ENCODE measurements at regions not wholly inside any gene's neighbourhood (a gene's known extent, or its start where the extent isn't known, plus 50 kb on each side); places are given as distances from the start of the nearest gene placed in this dataset.
"Not testable (repeated sequence)": the region's sequence is repeated elsewhere in the genome, so short reads cannot be mapped to it uniquely, and the experiment has no call there.

GRCh38 chr5:124621279-124621678 lies 125.2 kb downstream of the ZNF608 start:
- DNase-seq (ENCODE audit: low read depth in 3 of 3, low spot score in 1 of 3) = no peak

GRCh38 chr5:124620743-124621142 lies 125.7 kb downstream of the ZNF608 start:
- DNase-seq (ENCODE audit: low read depth in 3 of 3, low spot score in 1 of 3) = no peak

GRCh38 chr5:124619121-124619520 lies 127.3 kb downstream of the ZNF608 start:
- no peak for DNase-seq (ENCODE audit: low read depth in 3 of 3, low spot score in 1 of 3)

- DNase-seq (ENCODE audit: low read depth in 3 of 3, low spot score in 1 of 3) = no peak
Measured at GRCh38 chr5:124617787-124618186, 128.7 kb downstream of the ZNF608 start.

GRCh38 chr5:124614836-124615385 lies 131.5 kb downstream of the ZNF608 start:
- no peak for DNase-seq (ENCODE audit: low read depth in 3 of 3, low spot score in 1 of 3)

- no peak for DNase-seq (ENCODE audit: low read depth in 3 of 3, low spot score in 1 of 3)
Measured at GRCh38 chr5:124614105-124614504, 132.3 kb downstream of the ZNF608 start.

- no peak for DNase-seq (ENCODE audit: low read depth in 3 of 3, low spot score in 1 of 3)
Measured at GRCh38 chr5:124613273-124613953, 133.0 kb downstream of the ZNF608 start.

- no peak for DNase-seq (ENCODE audit: low read depth in 3 of 3, low spot score in 1 of 3)
Measured at GRCh38 chr5:124612023-124612422, 134.4 kb downstream of the ZNF608 start.

- DNase-seq (ENCODE audit: low read depth in 3 of 3, low spot score in 1 of 3) = not testable (repeated sequence)
Measured at GRCh38 chr5:124611262-124611661, 135.2 kb downstream of the ZNF608 start.

GRCh38 chr5:124609685-124610084 lies 136.8 kb downstream of the ZNF608 start:
- DNase-seq (ENCODE audit: low read depth in 3 of 3, low spot score in 1 of 3) = not testable (repeated sequence)

- no peak for DNase-seq (ENCODE audit: low read depth in 3 of 3, low spot score in 1 of 3)
Measured at GRCh38 chr5:124606543-124606942, 139.9 kb downstream of the ZNF608 start.

- DNase-seq (ENCODE audit: low read depth in 3 of 3, low spot score in 1 of 3) = no peak
Measured at GRCh38 chr5:124606093-124606492, 140.3 kb downstream of the ZNF608 start.

- no peak for DNase-seq (ENCODE audit: low read depth in 3 of 3, low spot score in 1 of 3)
Measured at GRCh38 chr5:124605541-124605940, 140.9 kb downstream of the ZNF608 start.

GRCh38 chr5:124604419-124604818 lies 142.0 kb downstream of the ZNF608 start:
- no peak for DNase-seq (ENCODE audit: low read depth in 3 of 3, low spot score in 1 of 3)

- no peak for DNase-seq (ENCODE audit: low read depth in 3 of 3, low spot score in 1 of 3)
Measured at GRCh38 chr5:124602925-124603650, 143.4 kb downstream of the ZNF608 start.

GRCh38 chr5:124599028-124599973 lies 147.1 kb downstream of the ZNF608 start:
- no peak for DNase-seq (ENCODE audit: low read depth in 3 of 3, low spot score in 1 of 3)

GRCh38 chr5:124596595-124597421 lies 149.6 kb downstream of the ZNF608 start:
- DNase-seq (ENCODE audit: low read depth in 3 of 3, low spot score in 1 of 3) = no peak

- DNase-seq (ENCODE audit: low read depth in 3 of 3, low spot score in 1 of 3) = no peak
Measured at GRCh38 chr5:124593952-124594351, 152.5 kb downstream of the ZNF608 start.

GRCh38 chr5:124592891-124593290 lies 153.5 kb downstream of the ZNF608 start:
- DNase-seq (ENCODE audit: low read depth in 3 of 3, low spot score in 1 of 3) = no peak

GRCh38 chr5:124591583-124591982 lies 154.9 kb downstream of the ZNF608 start:
- DNase-seq (ENCODE audit: low read depth in 3 of 3, low spot score in 1 of 3) = no peak

Data from stimulated activated CD4-positive, alpha-beta T cell treated with anti-CD3 and anti-CD28 coated beads, TNF-alpha, amount 100 ng/mL, for 1 hour (primary cell).